ENCODE measurements at regions not wholly inside any gene's neighbourhood (a gene's known extent, or its start where the extent isn't known, plus 50 kb on each side); places are given as distances from the start of the nearest gene placed in this dataset.

DNA sequence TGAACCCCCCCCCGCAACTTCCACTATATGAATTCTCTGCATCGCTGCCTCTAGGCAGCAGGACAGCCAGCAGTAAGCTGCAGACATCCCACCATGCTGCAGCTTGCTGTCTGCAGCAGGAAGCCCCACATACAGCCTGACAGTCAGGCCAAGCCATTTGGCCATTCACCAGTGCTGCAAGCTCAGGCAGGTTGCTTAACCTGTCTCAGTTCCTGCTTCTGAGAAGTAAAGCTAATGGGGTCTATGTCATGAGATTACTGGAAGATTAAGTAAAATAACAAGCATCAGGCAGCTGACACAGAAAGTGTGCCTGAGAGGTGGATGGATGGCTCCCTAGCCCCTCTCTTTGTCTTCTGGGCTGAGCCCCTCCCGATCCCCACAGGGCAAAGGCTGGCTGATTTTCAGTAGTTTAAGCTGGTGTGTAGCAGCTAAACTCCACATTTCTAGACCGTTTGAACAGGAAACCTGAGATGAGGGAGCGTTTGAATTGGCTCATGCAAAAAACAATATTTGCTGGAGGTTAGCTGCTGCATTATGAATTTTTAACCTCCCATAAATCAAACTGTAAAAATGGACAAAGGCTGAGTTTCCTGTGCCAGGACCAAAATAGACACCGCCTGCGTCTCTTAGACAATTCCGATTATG, 193.8 kb upstream of the ARL4C start:
- intact Hi-C loops (cut with micrococcal nuclease; ENCODE audit: unreplicated experiment) = no loop called here
- CTCF ChIA-PET = interaction anchor here (0.7 kb wide), 1 partner anchor 426 kb away, joined by 4 read pairs; no protein-coding TSS in a partner anchor
- Histone ChIP-seq H3K36me3 (ENCODE audit: insufficient read depth, low read length, poor library complexity, severe bottlenecking) (no peaks in the 10 kb centered on the region), H3K27me3 (replicated peaks; ENCODE audit: insufficient read depth, low read depth, low read length, poor library complexity) (no peaks in the 10 kb centered on the region), H3K27ac (ENCODE audit: low read depth, low read length, poor library complexity, severe bottlenecking) (no peak overlapping the region), H3K4me1 (ENCODE audit: insufficient read depth, low read length, poor library complexity, severe bottlenecking) (peaks cover 16% of the 10 kb centered on the region), H3K4me3 (ENCODE audit: low read depth, low read length, poor library complexity, severe bottlenecking) (no peak overlapping the region), H3K9me3 (ENCODE audit: low read depth, low read length, poor library complexity, severe bottlenecking) (no peaks in the 10 kb centered on the region)
- DNase-seq (ENCODE audit: low spot score) = peak; percentile 49
- TF ChIP-seq, protein P1, sequence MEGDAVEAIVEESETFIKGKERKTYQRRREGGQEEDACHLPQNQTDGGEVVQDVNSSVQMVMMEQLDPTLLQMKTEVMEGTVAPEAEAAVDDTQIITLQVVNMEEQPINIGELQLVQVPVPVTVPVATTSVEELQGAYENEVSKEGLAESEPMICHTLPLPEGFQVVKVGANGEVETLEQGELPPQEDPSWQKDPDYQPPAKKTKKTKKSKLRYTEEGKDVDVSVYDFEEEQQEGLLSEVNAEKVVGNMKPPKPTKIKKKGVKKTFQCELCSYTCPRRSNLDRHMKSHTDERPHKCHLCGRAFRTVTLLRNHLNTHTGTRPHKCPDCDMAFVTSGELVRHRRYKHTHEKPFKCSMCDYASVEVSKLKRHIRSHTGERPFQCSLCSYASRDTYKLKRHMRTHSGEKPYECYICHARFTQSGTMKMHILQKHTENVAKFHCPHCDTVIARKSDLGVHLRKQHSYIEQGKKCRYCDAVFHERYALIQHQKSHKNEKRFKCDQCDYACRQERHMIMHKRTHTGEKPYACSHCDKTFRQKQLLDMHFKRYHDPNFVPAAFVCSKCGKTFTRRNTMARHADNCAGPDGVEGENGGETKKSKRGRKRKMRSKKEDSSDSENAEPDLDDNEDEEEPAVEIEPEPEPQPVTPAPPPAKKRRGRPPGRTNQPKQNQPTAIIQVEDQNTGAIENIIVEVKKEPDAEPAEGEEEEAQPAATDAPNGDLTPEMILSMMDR (conservative IDR thresholded peaks at IDR 0.05; ENCODE audit: low read depth, low read length) = no peak
- no peak for TF ChIP-seq EZH2 (IDR thresholded peaks at IDR 0.05; ENCODE audit: borderline replicate concordance, low read depth, low read length, poor library complexity, severe bottlenecking)
- no TSS peak for BruUV-seq (replicated peaks)
- POLR2A ChIA-PET (ENCODE audit: low non-redundant PET) = interaction anchor here (0.5 to 0.7 kb wide), 3 partner anchors 36 to 773 kb away, joined by 3 to 7 read pairs (median 5); partner anchors contain the start of gene TRPM8

GRCh38 chr2:234689911-234690379, 193.1 kb upstream of the ARL4C start:
- no TSS peak for BruUV-seq (replicated peaks)
- no peaks in the 10 kb centered on the region for H3K9me3 ChIP-seq (ENCODE audit: low read depth, low read length, poor library complexity, severe bottlenecking)
- peaks cover 16% of the 10 kb centered on the region for H3K4me1 ChIP-seq (ENCODE audit: insufficient read depth, low read length, poor library complexity, severe bottlenecking)
- H3K27me3 ChIP-seq (replicated peaks; ENCODE audit: insufficient read depth, low read depth, low read length, poor library complexity) = no peaks in the 10 kb centered on the region
- H3K27ac ChIP-seq (ENCODE audit: low read depth, low read length, poor library complexity, severe bottlenecking) = no peak overlapping the region
- DNase-seq (ENCODE audit: low spot score) = no peak
- POLR2A ChIA-PET (ENCODE audit: low non-redundant PET) = no interaction called here
- H3K4me3 ChIP-seq (ENCODE audit: low read depth, low read length, poor library complexity, severe bottlenecking) = no peak overlapping the region
- no peak for TF ChIP-seq EZH2 (IDR thresholded peaks at IDR 0.05; ENCODE audit: borderline replicate concordance, low read depth, low read length, poor library complexity, severe bottlenecking)
- TF ChIP-seq, protein P1 (conservative IDR thresholded peaks at IDR 0.05; ENCODE audit: low read depth, low read length) = no peak
- CTCF ChIA-PET = interaction anchor here (0.7 kb wide), 1 partner anchor 427 kb away, joined by 4 read pairs; no protein-coding TSS in a partner anchor
- no peaks in the 10 kb centered on the region for H3K36me3 ChIP-seq (ENCODE audit: insufficient read depth, low read length, poor library complexity, severe bottlenecking)
- intact Hi-C loops (cut with micrococcal nuclease; ENCODE audit: unreplicated experiment) = no loop called here

- Histone ChIP-seq H3K9me3 (ENCODE audit: low read depth, low read length, poor library complexity, severe bottlenecking) (no peaks in the 10 kb centered on the region), H3K4me3 (ENCODE audit: low read depth, low read length, poor library complexity, severe bottlenecking) (no peak overlapping the region), H3K27ac (ENCODE audit: low read depth, low read length, poor library complexity, severe bottlenecking) (no peak overlapping the region), H3K27me3 (replicated peaks; ENCODE audit: insufficient read depth, low read depth, low read length, poor library complexity) (no peaks in the 10 kb centered on the region), H3K36me3 (ENCODE audit: insufficient read depth, low read length, poor library complexity, severe bottlenecking) (no peaks in the 10 kb centered on the region), H3K4me1 (ENCODE audit: insufficient read depth, low read length, poor library complexity, severe bottlenecking) (peaks cover 16% of the 10 kb centered on the region)
- ChIA-PET CTCF (no interaction called here), POLR2A (ENCODE audit: low non-redundant PET) (no interaction called here)
- TF ChIP-seq EZH2 (IDR thresholded peaks at IDR 0.05; ENCODE audit: borderline replicate concordance, low read depth, low read length, poor library complexity, severe bottlenecking) = no peak
- TF ChIP-seq, protein P1 (conservative IDR thresholded peaks at IDR 0.05; ENCODE audit: low read depth, low read length) = no peak
- BruUV-seq (replicated peaks) = no TSS peak
- no peak for DNase-seq (ENCODE audit: low spot score)
- intact Hi-C loops (cut with micrococcal nuclease; ENCODE audit: unreplicated experiment) = no loop called here
These were observed 191.0 kb upstream of the ARL4C start for GRCh38 chr2:234687718-234688475.

Measured in A673 (cell line).